CD4-positive, alpha-beta T cell treated with Interleukin-17A for 1 hour (primary cell): ENCODE measurements at regions not wholly inside any gene's neighbourhood (a gene's known extent, or its start where the extent isn't known, plus 50 kb on each side); places are given as distances from the start of the nearest gene placed in this dataset.
A peak's percentile ranks its signal among the peaks of the same experiment; 100 is the strongest.
"Not testable (repeated sequence)": the region's sequence is repeated elsewhere in the genome, so short reads cannot be mapped to it uniquely, and the experiment has no call there.

Experiments used
- DNase-seq: peaks from one replicate; pipeline ENCODE4 v3.0.0-alpha.2; 2020

DNA sequence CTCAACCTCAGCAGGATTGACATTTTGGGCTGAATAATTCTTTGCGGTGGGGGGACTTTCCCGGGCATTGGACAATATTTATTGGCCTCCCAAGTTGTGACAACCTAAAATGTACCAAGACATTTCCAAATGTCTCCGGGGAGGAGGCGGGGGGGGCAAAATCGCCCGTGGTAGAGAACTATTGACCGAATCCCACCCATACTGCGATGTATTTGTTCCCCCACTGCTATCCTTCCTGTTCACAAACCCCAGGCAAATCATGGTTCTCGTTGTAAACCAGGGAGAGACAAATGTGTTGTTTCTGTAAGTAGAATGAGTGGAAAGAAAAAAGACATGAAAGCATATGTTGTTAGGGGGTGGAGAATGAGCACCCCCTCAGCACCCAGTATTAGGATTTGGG is 141.9 kb downstream of the PSAT1 start:
- no peak for DNase-seq

DNA sequence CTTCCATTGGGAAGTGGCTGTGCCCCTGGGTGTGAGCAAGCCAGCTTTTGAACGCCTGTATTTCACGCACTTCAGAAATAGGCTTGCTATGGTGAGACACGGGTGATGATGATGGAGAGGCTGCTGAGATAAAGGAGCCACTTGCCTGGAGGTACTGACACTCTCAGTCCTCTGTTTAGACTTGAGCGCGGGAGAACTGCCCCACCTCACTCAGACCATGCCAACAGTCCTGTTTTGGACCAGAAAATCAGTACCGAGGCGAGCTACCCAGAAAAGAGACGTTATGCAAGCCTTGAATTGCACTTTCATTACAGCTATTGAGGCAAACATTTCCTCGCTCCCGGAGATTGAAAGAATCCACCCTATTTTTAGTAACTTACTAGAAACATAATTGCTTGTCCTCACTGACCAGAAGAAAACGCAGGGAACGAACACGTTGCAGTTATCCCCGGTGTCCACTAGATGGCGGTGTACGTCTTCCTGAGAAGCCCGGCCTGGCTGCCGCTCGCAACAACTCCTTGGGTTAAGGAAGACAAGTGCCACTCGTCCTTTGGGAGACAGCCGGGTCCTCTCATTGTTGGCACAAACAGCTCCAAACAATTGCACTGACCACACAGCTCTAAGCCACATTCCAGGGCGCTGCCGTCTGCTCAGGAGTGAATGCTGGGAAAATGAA is 142.4 kb downstream of the PSAT1 start:
- peak; percentile 60 for DNase-seq

DNA sequence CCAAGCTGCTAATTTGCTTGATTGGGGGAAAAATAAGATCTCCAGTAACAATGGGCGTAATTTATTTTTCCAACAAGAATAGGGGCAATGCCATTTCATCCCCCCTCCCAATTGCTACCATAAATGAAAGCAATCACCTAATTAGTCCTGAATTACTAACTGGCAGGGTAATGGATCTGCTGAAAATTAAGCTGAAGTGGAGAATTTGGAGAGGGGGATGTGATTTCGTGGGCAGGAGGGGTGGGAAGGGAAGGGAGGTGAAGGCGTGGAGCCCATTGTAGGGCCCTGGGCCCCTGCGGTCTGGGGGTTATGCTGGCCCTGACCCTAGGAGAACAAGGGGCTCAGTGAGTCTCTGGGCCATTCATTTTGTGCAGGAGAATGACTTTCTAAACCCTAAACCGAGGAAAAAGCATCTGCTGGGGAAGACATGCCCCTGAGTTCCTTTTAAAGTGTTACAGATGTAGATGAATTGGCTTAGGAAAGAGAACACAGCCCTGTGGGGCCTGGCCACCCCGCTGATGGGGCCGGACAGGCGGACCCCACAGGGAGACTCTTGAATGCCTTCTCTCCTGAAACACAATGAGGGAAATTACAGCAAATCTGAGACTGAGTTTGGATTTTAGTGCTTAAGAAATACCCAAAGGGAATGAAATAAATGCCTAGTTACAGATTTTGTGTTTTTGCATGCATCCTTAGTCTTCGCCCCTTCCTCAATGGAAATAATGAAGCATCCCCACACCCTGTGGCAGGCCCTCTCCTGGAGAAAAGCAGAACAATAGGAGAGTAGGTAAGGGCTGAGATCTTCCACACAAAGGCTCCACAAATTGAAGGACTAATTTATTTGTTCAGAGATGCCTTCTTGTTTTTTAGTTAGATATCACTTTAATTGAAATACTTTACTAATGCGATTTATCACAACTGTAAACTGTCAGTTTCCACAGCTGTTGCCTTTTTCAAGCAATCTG is 143.2 kb downstream of the PSAT1 start:
- no peak for DNase-seq

DNA sequence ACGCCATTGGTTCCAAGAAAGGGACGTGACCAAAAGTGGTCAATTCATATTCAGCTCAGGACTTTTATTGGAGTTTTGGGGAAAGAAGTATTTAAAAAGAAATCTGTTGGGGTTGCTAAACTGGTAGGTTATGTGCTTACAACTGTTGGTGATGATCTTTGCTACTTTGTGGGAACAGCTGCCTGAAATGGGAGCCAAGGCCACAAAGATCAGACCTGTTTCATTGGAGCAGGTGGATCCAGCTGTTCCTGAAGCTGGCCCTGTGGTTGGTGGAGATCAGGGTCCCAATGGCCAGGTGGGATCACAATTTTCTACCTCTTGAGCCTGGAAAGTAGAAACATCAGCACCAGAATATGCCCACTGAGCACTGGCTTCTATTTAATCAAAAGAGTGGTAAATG is 144.5 kb downstream of the PSAT1 start:
- DNase-seq: no peak

DNA sequence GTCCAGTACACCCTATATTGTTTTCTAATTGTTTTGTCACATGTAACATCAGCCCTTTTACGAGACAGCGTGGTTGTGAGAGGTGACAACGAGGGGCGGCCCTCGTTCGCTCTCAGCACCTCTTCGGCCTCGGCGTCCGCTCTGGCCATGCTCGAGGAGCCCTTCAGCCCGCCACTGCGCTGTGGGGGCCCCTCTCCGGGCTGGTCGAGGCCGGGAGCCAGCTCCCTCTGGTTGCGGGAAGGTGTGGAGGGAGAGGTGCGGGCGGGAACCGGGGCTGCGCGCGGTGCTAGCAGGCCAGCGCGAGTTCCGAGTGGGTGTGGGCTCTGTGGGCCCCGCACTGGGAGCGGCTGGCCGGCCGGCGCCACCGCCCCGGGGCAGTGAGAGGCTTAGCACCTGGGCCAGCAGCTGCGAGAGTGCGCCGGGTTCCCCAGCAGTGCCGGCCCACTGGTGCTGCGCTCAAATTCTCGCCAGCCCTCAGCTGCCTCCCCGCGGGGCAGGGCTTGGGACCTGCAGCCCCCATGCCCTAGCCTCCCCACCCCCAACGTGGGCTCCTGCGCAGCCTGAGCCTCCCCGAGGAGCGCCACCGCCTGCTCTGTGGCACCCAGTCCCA is 145.0 kb downstream of the PSAT1 start:
- no peak for DNase-seq

DNA sequence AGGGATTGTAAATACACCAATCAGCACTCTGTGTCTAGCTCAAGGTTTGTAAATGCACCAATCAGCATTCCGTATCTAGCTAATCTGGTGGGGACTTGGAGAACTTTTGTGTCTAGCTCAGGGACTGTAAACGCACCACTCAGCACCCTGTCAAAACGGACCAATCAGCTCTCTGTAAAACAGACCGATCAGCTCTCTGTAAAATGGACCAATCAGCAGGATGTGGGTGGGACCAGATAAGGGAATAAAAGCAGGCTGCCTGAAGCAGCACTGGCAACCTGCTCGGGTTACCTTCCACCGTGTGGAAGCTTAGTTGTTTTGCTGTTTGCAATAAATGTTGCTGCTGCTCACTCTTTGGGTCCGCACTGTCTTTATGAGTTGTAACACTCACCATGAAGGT is 145.7 kb downstream of the PSAT1 start:
- DNase-seq: not testable (repeated sequence)

DNA sequence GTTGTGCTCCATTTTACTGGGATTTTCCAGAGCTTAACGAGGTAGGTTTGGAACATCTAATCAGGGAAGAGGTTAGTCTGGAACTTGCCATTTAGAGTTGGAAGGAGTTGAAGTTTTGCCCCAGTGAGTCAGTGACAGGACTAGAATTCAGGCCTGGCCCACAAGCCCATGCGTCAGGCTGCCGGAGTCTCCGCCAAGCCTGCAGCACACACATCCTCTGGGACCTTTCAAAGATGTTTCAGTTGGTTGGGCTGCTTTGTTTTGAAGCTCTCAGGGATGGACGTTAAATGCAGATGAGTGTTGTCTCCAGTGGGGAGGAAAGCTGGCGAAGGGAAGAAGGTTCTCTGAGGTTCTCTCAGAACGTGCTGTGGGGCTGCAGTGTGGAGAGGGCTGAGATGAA is 147.0 kb downstream of the PSAT1 start:
- no peak for DNase-seq

DNA sequence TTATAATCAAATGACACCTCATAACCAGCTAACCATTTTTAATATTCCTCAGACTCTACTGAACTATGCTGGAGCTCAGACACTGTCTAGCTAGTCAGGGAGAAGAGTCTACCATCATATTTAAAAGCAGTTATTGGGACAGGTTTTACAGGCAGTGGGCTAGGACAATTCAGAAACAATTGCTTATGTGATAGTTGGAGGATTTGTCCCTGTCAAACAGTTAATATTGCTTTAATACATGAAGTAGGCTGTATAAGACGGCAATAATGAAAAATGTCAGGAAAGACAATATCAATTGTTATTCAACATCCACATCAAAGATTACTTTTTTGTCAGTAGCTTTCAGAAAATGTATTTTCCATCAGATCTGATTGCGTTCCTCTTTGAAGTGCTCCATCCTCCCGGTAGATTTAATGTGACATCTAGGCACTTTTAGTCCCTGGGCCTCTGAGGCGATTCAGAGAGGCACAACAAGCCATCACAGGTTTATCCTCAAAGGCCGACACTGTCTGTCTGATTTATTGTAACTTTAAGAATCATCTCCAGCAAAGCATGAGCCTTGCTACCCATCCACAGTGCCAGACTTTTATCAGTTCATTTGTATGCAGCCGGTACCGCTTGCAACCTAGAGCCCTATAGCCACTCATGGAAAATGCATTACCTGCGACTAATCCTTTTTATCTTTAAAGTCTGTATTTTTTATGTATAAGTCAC is 152.2 kb downstream of the PSAT1 start:
- no peak for DNase-seq

DNA sequence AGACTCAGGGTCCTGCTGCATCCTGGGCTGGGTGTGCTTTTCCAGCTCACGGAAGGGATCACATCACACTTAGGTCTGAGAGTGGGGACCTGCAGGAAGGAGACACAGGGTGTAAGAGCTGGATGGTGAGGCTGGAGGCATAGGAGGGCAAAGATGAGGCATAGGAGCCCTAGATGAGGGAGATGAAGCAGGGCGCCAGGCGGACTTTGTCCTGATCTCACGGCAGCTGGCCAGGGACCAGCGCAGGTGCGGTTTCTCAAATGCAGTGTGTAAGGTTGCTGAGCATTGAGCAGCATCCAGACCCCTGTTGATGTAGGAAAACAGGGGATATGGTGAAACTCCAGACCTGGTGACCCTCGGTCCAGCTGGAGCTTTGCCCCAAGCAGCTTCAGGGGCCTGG is 156.5 kb downstream of the PSAT1 start:
- DNase-seq: no peak

DNA sequence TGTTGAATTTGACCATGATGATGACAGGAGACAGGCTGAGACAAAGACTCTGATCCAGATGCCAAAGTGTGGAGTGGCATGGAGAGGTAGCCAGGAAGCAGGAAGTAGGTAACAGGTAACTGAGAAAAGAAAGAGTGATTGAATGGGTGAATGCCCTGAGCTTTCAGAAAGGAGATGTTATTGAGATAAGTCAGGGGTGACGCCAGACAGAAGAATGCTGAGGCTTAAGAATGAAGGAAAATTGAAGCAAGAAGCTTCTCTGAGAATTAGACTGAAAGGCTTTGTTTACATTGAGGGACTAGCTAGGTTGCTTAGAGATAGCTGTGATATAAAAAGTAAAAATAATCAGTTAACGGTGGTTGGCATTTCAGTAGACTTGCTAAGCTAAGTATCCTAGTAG is 165.7 kb downstream of the PSAT1 start:
- DNase-seq: no peak

DNA sequence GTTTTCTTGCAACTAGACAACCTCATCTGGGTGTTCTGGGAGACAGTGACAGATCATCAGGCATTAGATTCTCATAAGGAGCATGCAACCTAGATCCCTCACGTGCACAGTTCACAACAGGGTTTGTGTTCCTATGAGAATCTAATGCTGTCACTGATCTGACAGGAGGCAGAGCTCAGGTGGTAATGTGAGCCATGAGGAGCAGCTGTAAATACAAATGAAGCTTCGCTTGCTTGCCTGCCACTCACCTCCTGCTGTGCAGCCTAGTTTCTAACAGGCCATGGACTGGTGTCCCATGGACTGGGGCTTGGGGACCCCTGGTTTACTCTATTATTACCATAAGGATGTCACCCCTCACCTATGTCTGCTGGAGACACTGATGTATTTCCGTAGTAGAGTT is 166.8 kb downstream of the PSAT1 start:
- no peak for DNase-seq

DNA sequence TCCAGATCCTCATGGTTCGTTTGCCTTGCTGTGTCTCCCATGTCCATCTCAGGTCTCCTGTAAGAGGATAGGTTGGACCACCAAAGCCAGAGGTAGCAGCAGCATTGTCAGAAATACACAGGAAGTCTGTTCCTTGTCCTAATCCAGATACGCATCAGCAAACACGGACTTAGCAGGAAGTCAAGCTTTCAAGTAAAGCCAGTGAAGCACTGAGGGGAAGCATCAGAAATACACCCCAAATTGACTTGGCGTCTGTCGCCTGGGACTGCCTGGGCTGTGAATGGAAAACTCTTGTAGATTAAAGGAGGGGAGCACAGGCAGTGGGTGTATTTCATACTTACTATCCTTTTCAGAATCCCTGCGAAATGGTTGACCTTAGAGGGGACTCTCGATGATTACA is 171.3 kb downstream of the PSAT1 start:
- DNase-seq: no peak

DNA sequence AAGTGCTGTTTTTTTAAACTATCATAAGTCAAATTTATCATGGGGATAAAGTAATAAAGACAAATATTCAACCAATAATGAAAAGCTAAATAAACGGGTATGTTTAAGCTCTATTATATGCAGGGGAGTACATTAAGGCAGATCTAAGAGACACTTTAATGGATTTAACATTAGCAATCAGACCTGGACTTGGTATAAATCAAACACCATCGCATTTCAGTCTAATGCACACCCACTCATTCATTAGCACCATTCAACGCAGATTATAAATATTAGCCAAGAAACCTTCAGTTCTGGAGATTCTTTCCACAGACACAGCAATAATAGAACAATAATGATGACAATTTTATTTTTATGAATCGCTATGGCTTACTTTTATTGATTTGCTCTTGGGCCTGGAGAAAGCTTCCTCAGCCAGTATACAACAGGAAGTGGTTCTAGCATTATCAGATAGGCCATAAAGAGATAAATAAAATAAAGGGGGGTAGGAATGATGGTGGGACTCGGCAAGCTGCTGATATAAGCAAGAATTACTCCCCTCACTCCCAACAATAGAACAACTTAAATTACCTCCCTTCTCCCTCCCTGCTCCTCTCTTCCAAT is 172.2 kb downstream of the PSAT1 start:
- no peak for DNase-seq

DNA sequence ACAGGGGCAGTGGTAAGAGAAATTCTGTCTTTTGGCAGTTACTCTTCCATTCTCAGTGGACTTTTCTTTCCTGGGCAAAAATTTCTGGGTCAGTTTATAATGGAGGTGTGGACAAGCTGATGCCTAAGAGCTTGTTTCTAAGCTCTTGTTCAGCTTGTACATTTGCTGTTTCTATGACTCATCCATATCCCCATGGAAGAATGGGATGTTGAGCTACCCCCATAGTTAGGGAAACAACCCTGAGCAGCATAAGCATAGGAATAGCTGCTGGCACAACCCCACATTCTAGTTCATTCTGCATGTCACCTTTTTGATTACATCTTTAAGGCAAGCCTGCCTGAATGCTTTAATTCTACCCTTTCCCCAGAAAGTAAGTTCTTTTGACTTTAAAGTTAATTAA is 173.3 kb downstream of the PSAT1 start:
- DNase-seq: no peak

DNA sequence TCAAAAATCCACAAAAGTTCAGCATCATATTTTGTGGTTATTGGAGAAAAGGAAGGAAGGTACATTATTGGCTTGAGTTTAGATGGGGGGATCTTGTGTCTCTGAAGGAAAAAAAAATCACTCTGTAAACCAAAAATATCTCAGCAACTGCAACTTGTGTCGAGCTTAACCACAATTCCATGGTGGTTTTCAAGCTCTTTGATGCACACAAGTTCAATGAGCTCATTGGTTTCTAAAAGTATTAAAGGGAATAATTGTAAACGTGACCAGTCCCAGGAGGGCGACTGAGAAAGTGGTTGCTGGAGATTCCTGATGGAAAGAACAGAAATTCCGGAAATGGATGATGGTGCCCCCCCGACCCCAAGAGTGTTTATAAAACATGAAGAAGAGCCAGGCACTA is 173.8 kb downstream of the PSAT1 start:
- no peak for DNase-seq

DNA sequence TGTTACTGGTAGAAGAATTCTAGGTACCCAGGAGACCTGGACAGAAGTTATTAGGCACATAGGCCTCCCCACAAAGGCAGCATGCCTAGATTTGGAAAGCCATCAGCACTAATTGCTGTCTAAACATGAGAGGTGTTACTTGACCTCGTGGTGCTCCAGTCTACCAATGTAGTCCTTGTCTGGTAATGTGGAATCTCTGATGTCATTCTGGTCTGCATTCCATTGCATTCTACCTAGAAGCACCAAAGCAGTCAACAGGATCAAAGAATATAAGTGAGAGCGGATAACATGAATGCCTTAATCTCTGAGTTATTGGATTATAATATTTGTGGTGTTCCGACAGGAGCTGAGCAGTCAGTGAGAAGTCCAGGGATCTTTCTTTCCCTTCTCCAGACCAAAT is 175.2 kb downstream of the PSAT1 start:
- no peak for DNase-seq

DNA sequence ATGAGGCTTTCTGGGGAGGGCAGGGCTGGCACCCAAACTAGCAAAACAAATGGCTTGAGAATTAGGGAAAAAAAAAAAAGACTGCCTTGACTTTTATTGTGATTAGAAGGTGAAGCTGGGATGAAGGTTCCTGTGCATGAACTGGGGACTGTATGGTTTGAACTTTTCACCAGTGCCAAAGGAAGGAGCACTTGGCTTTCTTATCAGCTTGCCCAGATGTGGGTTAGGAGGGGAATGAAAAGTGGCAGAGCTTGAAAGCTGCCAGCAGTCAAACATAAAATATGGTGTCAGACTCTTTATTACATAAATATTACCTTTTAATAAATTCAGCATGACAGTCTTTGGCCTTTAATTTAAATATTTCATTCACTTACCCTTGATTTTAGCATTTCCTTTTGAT is 182.5 kb downstream of the PSAT1 start:
- no peak for DNase-seq

DNA sequence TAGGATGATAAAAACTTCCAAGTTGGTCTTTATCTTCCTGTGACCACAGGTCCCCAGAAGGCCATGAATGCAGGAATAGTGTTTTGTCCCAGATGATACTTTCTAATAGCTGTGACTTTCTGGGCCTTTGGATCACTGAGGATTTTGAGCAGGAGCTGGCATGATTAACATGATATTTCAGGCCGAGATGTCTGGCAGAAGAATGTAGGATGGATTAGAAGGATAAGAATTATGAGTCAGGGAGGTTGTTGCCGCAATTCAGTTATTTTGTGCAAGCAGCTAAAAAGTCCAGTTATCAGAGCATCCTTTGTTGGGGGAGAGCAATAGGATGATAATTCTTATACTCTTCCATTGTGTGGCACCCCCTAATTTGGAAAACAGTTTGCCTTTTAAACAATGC is 189.7 kb downstream of the PSAT1 start:
- DNase-seq: no peak

DNA sequence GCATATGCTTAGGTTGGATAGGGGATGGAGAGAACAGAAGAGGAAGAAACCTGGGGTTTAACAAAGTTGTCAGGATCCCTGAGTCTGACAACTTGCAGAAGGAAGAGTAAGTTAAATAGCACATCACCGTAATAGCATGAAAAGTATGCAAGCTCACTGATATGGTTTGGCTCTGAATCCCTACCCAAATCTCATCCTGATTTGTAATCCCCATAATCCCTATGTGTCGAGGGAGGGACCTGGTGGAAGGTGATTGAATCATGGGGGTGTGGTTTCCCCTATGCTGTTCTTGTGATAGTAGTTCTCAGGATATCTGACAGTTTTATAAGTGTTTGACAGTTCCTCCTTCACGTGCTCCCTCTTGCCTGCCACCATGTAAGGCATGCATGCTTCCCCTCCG is 193.3 kb downstream of the PSAT1 start:
- no peak for DNase-seq

DNA sequence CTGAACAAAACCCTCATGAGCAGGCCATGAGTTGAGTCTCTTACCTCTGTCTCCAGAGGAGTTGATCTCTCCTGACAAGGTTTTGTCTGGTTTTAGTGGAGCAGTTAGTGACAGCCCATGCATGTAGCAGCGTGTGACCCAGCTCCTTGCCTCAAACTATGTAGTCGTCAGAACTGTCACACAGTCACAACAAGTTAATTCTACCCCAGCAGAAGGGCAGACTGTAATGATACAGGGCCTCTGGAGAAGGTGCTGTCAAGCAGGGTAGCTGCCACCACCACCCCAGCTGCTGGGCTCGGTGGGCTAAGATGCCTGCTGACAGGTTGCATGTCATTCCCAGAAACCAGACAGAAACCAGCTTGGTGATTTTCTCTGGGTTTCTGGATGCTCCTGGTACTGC is 194.5 kb downstream of the PSAT1 start:
- DNase-seq: no peak

DNA sequence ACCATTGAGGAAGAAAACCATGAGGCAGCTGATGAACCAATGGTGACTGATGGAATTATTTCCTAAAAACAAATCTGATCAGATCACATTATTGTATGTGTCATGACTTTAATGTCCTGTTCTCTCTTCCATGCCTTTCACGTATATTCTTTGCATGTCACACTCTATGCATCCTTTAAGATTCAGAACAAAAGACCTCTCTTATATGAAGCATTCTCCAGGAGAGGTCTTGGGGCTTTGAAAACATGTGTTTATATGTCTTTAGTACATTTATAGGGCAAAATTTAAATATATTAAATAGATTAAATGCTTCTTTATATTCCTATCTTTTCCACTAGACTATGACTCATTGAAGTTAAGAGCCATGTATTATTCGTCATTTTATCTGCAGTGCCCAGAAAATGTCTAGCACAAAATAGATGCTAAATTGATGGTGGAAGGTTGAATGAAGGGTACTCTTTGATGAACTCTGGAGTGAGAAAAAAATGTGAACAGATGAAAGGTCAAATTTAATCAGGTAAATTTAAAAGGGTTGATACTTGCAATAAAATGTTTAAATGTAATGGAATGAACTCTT is 196.3 kb downstream of the PSAT1 start:
- DNase-seq: no peak

DNA sequence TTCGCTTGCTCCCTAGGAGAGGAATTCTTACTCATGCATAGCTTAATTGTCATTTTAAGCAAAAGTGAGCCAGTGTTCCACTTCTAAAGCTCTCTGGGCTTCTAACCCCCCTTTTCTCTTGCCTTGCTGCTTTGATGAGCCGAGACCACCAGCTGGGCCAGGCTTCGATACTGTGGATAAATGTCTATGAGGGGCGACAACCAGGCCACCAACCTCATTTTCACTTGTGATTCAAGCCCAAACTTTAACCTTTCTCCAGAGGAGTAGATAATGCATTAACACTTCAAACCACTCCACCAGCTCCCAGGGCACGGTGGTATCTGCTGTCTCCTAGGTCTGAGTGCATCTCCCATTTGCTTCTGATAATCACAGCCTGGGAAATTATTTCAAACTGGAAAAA is 205.6 kb downstream of the PSAT1 start:
- DNase-seq: no peak

DNA sequence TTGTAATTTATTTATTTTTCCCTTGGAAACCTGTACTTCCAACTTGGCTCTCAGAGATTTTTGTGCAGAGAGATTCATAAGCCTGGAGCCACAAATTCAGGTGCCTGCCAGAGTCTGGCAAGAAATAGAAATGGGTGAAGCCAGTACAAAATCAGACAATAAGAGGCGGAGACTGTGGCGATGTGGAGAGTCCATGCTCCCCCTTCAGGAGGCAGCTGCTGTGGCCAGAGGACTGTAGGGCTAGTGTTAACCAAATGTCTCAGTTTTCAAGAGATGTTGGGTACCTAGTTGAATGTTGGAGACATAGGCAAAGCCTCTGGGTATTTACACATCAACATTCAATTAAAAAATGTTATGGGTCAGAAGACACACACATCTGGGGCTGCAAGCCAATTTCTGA is 208.6 kb downstream of the PSAT1 start:
- DNase-seq: no peak
